ENCODE measurements at regions not wholly inside any gene's neighbourhood (a gene's known extent, or its start where the extent isn't known, plus 50 kb on each side); places are given as distances from the start of the nearest gene placed in this dataset.

- ATAC-seq (ENCODE audit: low FRiP score in 2 of 2) (no peak), DNase-seq (no peak)
- no peaks in the 10 kb centered on the region for H3K36me3 ChIP-seq
- 89 to 94% methylated on average over 5 of the region's 5 CpGs for WGBS, 2 donors
- H3K9me3 ChIP-seq: no peaks in the 10 kb centered on the region
- no peak overlapping the region for H3K27ac ChIP-seq
- no peaks in the 10 kb centered on the region for H3K27me3 ChIP-seq
- TF ChIP-seq EP300 (IDR thresholded peaks at IDR 0.05) (no peak), CTCF (IDR thresholded peaks at IDR 0.05) (no peak), POLR2A (IDR thresholded peaks at IDR 0.05) (no peak), POLR2AphosphoS5 (IDR thresholded peaks at IDR 0.05) (no peak)
- no peaks in the 10 kb centered on the region for H3K4me1 ChIP-seq
- H3K4me3 ChIP-seq: no peak overlapping the region
These were observed 81.3 kb upstream of the SPTLC3 start for GRCh38 chr20:12927489-12927888.

- TF ChIP-seq POLR2A (IDR thresholded peaks at IDR 0.05) (no peak), EP300 (IDR thresholded peaks at IDR 0.05) (no peak), POLR2AphosphoS5 (IDR thresholded peaks at IDR 0.05) (no peak), CTCF (IDR thresholded peaks at IDR 0.05) (no peak)
These were observed 80.4 kb upstream of the SPTLC3 start for GRCh38 chr20:12928358-12928754.

GRCh38 chr20:12928755-12929401 is 79.9 kb upstream of the SPTLC3 start:
- 36 to 39% methylated on average over 4 of the region's 4 CpGs for WGBS, 2 donors
- Histone ChIP-seq H3K27ac (no peak overlapping the region), H3K4me1 (no peaks in the 10 kb centered on the region), H3K36me3 (no peaks in the 10 kb centered on the region), H3K4me3 (no peak overlapping the region), H3K27me3 (no peaks in the 10 kb centered on the region), H3K9me3 (no peaks in the 10 kb centered on the region)
- DNase-seq: no peak
- TF ChIP-seq POLR2AphosphoS5 (IDR thresholded peaks at IDR 0.05): no peak
- TF ChIP-seq EP300 (IDR thresholded peaks at IDR 0.05): no peak
- TF ChIP-seq POLR2A (IDR thresholded peaks at IDR 0.05): no peak
- TF ChIP-seq CTCF (IDR thresholded peaks at IDR 0.05): no peak
- no peak for ATAC-seq (ENCODE audit: low FRiP score in 2 of 2)

More at GRCh38 chr20:12928358-12928754, 80.4 kb upstream of the SPTLC3 start:
- ATAC-seq (ENCODE audit: low FRiP score in 2 of 2) (no peak), DNase-seq (no peak)
- no peaks in the 10 kb centered on the region for H3K36me3 ChIP-seq
- H3K4me3 ChIP-seq: no peak overlapping the region
- H3K27ac ChIP-seq: no peak overlapping the region
- no peaks in the 10 kb centered on the region for H3K4me1 ChIP-seq
- no peaks in the 10 kb centered on the region for H3K9me3 ChIP-seq
- no peaks in the 10 kb centered on the region for H3K27me3 ChIP-seq
- 86 to 90% methylated on average over 1 of the region's 1 CpG for WGBS, 2 donors

GRCh38 chr20:12936020-12936419 is 72.8 kb upstream of the SPTLC3 start:
- Histone ChIP-seq H3K4me1 (no peaks in the 10 kb centered on the region), H3K4me3 (no peak overlapping the region), H3K36me3 (no peaks in the 10 kb centered on the region), H3K27ac (no peak overlapping the region), H3K9me3 (no peaks in the 10 kb centered on the region), H3K27me3 (no peaks in the 10 kb centered on the region)
- DNase-seq: no peak
- no peak for TF ChIP-seq CTCF (IDR thresholded peaks at IDR 0.05)
- no peak for TF ChIP-seq POLR2AphosphoS5 (IDR thresholded peaks at IDR 0.05)
- TF ChIP-seq POLR2A (IDR thresholded peaks at IDR 0.05): no peak
- no peak for TF ChIP-seq EP300 (IDR thresholded peaks at IDR 0.05)
- 62 to 78% methylated on average over 5 of the region's 5 CpGs for WGBS, 2 donors
- no peak for ATAC-seq (ENCODE audit: low FRiP score in 2 of 2)

- no peak for TF ChIP-seq EP300 (IDR thresholded peaks at IDR 0.05)
- no peak for TF ChIP-seq CTCF (IDR thresholded peaks at IDR 0.05)
- no peak for TF ChIP-seq POLR2A (IDR thresholded peaks at IDR 0.05)
- no peak for TF ChIP-seq POLR2AphosphoS5 (IDR thresholded peaks at IDR 0.05)
- Histone ChIP-seq H3K9me3 (no peaks in the 10 kb centered on the region), H3K4me1 (no peaks in the 10 kb centered on the region), H3K27ac (no peak overlapping the region), H3K4me3 (no peak overlapping the region), H3K36me3 (no peaks in the 10 kb centered on the region), H3K27me3 (no peaks in the 10 kb centered on the region)
- no peak for DNase-seq
- WGBS, 2 donors: 68 to 76% methylated on average over 6 of the region's 6 CpGs
- no peak for ATAC-seq (ENCODE audit: low FRiP score in 2 of 2)
These were observed 72.2 kb upstream of the SPTLC3 start for GRCh38 chr20:12936524-12936923.

Data from upper lobe of left lung (tissue), 6 donors.